ENCODE measurements at regions not wholly inside any gene's neighbourhood (a gene's known extent, or its start where the extent isn't known, plus 50 kb on each side); places are given as distances from the start of the nearest gene placed in this dataset.

GRCh38 chr12:77228376-77228775 is 163.0 kb upstream of the E2F7 start:
- TF ChIP-seq, protein P1, sequence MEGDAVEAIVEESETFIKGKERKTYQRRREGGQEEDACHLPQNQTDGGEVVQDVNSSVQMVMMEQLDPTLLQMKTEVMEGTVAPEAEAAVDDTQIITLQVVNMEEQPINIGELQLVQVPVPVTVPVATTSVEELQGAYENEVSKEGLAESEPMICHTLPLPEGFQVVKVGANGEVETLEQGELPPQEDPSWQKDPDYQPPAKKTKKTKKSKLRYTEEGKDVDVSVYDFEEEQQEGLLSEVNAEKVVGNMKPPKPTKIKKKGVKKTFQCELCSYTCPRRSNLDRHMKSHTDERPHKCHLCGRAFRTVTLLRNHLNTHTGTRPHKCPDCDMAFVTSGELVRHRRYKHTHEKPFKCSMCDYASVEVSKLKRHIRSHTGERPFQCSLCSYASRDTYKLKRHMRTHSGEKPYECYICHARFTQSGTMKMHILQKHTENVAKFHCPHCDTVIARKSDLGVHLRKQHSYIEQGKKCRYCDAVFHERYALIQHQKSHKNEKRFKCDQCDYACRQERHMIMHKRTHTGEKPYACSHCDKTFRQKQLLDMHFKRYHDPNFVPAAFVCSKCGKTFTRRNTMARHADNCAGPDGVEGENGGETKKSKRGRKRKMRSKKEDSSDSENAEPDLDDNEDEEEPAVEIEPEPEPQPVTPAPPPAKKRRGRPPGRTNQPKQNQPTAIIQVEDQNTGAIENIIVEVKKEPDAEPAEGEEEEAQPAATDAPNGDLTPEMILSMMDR (IDR thresholded peaks at IDR 0.05), result no peak
- TF ChIP-seq REST (IDR thresholded peaks at IDR 0.05; ENCODE audit: insufficient read depth in 1 of 2, low read depth in 2 of 2, low read length in 1 of 2) (no peak), POLR2AphosphoS5 (IDR thresholded peaks at IDR 0.05; ENCODE audit: low read depth, low read length) (no peak), SIN3A (IDR thresholded peaks at IDR 0.05; ENCODE audit: borderline replicate concordance, insufficient read depth, low read depth, low read length) (no peak)

Measured in Panc1 (cell line).